HG03520 (cell line): ENCODE measurements at regions not wholly inside any gene's neighbourhood (a gene's known extent, or its start where the extent isn't known, plus 50 kb on each side); places are given as distances from the start of the nearest gene placed in this dataset.
"Not testable (repeated sequence)": the region's sequence is repeated elsewhere in the genome, so short reads cannot be mapped to it uniquely, and the experiment has no call there.

Source experiments
- ATAC-seq: cut with Tn5 transposase; IDR thresholded peaks from one replicate; pipeline ENCODE4 v1.9.1; 2021; ENCODE audit warnings: mild to moderate bottlenecking, moderate library complexity; ENCODE audit not compliant: unreplicated experiment

DNA sequence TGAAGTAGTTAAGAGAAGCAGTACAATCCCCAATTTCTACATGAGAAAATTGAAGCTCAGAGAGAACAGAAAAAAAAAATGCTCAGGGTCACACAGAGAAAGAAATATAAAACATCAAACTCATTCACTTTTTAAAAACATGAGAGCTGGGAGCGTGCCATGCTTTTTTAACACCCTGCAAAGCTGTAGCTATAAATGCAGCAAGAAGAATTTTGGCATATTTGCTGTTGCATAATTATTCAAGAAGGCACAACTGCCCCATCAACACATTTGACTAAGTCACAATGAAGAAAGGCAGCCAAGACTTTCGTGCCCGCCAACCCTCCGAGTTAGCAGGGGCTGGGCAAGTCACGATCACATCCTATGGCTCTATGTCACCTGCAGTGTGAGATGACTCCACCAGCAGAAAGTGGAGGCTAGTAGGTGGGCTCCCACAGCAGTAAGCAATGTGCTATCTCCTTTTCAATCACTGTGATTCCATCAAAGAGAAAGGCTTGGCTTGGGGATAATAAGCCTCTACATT lies 214.8 kb downstream of the DHX15 start:
- ATAC-seq: no peak

DNA sequence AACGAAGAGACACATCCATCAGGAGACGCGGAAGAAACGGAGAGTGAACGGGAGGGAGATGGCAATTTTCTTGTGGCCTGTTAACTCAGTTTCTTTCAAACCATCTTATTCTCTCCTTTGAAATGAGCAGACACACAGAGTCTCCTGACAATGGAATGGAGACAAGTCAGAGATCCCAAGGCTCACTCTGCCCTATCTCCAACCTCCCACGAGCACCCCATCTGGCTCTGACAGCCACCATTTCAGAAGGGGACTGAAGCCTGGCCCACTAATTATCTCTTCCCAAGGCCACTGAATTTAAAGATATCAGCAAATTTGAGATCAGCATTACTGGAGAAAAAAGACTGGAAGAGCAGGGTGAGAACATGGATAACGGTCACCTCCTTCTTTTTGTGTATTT lies 215.6 kb downstream of the DHX15 start:
- no peak for ATAC-seq

DNA sequence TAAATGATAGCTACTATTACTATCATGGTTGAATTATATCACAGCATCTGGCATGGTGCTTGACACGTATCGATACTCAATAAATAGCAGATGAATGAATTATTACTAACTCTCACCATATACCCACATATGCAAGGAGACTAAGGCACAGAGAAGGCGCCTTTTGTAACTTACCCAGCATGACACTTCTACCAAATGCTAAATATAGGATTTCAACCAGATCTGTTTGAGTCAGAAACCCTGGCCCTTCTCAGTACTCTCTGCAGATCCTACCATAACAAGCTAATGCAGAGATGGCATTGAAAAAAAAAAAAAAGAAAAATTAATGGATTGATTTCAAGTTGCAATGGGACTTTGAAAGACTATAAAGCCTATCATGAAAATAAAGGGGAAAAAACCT lies 219.5 kb downstream of the DHX15 start:
- no peak for ATAC-seq

DNA sequence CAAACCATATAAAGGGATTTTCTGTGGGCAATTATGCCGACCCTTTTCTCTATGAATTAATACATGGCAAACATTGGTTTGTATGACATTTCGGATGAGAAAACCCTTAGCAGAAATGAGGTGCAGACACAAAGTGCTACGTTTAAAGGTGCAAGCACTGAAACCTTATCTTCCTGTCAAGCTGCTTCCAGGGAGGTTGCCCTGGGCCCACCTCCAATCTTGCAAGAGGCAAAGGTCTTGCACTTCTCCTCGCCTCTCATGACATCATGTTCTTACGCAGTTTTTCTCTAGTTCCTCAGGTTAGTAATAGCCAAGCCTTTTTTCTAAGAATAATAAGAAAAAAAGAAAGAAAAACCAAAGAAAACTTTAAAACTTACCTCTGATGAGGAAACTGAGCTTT lies 220.1 kb downstream of the DHX15 start:
- no peak for ATAC-seq

DNA sequence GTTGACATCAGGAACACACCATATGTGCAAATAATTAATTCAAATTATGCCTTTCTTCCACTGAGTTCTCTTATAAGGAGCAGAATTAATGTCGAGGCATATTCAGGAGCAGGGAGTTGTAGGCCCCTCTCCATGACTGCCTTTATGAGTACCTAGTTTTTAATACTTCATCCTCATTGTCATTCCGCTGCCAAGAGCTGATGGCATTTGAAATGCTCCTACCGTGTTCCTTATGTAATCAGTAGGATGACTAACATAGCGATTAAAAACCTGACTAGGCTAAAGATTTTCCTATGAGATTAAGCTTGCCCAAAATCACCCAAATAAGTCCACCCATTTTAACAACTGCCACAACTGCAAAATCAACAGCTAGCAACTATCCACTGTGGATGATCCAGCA lies 220.6 kb downstream of the DHX15 start:
- no peak for ATAC-seq

DNA sequence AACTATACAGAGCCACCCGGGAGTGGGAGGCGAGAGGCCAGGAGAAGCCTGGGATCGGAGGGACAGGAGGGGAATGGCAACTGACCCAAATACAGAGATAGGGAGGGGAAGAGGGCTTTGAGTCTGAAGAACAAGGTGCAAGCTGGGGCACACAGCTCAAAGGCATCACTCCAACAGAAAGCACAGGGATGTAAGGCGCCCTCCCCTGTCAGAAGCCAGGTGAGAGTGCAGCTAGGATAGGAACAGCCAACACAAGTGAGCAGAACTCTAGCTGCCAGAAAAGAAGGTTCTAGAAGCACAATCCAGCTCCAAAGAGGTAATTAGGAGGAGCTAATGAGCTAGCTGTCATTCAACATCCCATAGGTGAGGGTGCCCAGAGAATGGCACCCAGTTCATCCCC lies 232.2 kb downstream of the DHX15 start:
- no peak for ATAC-seq

DNA sequence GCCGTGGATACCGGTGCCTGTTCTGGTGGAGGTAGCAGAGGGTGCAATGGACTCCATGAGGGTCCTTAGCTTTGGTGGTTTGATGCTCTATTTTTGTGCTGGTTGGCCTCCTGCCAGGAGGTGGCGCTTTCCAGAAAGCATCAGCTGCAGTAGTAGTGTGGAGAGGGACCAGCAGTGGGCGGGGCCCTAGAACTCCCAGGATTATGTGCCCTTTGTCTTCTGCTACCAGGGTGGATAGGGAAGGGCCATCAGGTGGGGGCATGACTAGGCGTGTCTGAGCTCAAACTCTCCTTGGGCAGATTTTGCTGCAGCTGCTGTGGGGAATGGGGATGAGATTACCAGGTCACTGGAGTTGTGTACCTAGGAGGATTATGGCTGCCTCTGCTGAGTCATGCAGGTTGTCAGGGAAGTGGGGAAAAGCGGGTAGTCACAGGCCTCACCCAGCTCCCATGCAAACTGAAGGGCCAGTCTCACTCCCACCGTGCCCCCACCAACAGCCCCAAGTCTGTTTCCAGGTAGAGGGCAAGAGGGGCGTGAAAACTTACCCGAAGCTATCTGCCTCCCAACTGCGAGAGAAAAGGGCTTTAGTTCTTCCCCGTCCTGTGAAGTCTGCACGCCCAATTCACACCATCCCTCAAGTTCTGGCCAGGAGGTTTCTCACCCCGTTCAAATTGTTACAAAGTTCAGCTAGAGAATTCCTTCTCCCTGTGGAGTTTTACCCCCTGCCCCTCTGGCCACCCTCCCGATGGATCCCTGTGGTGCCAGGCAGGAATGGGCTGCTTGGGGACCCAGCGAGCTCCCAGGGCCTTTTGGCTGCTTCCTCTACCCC lies 235.0 kb downstream of the DHX15 start:
- not testable (repeated sequence) for ATAC-seq

DNA sequence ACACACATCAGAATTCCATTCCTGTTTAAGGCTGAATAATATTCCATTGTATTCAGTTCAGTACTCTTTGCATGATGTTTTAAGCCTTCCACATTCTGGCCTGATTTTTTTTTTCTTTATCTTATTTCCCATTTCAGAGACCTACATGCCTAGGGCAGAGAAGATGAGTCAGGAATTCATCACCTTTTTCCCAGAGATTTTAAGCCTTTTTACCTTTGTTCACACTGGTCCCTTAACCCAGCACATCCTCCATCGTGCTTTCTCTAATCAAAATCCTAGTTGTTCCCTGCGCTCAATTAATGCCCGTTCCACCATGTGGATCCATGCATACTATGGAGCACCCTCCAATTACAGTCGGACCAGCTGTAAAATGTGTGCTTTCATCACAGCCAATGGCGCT lies 245.1 kb downstream of the DHX15 start:
- ATAC-seq: no peak

DNA sequence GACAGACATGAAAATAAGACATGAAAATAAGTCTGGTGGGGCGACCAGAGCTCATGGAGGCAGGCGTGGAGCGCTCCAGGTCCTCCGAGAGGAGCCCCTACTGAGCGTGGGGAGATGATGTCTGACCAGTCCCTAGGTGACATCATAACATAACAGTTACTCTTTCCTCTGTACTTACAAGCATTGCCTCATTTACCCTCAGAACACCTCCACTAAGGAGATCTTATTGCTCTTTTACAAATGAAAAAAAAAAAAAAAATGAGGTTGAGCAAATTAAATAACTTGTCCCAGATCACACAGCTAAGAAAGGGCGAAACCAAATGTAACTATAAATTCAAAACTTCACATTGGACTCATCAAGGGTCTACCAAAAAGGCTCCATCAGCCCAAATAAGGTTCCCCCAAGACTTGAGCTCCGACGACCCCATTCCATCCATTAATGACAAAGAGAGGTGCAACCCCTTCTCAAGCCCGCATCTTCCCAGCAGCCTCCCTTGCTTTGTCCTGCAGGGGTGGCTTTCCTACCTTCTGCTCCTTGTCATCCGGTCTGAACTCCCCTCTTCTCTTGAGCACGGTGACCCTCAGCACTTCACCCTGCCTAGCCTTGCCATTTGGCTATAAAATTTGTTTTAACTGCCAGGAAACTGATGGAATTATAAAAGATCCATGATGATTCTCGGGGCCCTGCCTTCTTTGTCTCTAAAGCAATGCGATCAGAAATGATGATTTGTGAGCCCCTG lies 246.7 kb downstream of the DHX15 start:
- no peak for ATAC-seq

DNA sequence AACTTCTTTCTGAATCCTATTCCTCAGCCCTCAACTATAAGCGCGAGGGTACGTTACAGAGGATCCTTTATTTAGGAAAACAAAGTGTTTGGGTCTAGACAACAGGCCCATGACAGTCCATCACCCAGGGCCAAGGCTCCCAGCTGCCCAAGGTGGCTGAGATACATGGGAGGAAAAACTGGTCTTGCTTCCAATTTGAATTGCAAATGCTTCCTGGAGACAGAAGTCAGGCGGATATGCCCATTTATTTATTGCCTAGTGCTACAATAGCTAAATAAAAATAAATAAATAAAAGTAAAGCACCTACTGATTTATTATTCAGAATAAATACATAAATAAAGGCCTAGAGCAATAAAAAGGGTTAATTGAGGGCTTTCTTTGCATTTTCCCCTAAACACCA lies 248.7 kb downstream of the DHX15 start:
- ATAC-seq: no peak

DNA sequence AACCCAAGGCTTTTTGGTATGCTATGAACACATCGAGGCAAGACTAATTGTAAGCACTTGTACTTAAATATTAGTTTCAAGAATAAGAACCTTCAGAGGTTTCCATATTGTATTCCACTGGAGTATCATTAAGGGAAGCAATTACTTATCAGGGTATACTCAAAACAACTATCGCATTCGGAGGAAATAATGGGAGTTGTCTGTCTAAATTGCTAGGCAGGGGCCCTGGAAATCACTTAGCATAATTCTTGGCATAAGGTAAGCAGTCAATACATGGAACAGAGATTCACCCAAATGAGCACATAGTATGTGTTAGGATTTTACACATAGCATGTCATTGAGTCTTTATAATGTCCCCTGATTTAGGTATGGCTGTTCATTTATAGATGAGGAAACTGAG lies 249.4 kb downstream of the DHX15 start:
- no peak for ATAC-seq

DNA sequence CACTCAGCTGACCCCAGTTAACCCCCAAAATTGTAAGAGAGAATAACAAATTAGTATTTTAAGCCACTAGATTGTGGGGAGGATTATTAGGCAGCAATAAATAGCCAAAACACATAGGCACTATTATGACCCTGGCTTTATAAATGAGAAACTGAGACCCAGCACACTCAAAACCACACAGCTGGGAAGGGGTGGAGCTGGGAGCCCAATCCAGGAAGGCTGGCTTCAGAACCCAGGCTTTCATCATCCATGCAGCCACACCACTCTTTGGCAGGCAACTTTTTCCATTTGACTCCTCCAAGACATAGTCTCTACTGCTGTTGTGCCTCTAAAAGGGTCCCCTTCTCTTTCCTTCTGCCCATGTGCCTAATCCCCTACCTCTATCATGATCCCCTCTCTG lies 253.8 kb downstream of the DHX15 start:
- no peak for ATAC-seq

DNA sequence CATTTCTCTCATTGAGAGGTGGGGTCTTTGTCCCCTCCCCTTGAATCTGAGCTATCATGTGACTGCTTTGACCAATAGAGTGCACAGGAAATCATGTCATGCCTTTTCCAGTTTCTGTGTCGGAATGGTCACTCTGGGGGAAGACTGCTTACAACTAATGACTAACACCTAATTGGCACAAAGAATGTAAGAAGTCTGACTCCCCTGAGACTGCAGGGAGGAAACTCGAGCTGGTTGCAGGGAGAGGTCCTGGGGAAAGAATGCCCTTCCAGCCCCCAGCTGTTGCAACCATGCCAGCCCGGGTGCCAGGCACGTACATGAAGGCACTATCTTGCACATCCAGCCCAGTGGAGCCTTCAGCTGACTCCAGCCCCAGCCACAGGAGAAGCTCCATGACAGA lies 254.2 kb downstream of the DHX15 start:
- ATAC-seq: no peak

DNA sequence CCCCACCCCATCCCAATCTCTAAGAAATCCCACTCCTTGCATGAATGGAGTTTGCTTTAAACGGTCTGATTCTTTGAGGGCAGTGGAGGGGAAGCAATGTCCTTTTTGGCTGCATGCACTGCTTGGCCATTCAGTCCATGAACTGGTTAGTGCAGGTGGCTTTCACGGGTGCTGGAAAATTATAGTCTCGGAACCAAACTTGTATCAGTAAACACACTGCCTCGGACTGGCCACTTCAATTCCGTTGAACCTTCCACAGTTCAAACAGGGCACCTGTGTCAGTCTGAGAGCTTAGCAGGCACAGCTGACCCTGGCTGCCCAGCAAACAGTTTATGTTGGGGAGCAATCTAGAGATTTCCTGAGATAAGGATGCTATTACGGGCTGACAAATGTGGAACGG lies 255.6 kb downstream of the DHX15 start:
- no peak for ATAC-seq

DNA sequence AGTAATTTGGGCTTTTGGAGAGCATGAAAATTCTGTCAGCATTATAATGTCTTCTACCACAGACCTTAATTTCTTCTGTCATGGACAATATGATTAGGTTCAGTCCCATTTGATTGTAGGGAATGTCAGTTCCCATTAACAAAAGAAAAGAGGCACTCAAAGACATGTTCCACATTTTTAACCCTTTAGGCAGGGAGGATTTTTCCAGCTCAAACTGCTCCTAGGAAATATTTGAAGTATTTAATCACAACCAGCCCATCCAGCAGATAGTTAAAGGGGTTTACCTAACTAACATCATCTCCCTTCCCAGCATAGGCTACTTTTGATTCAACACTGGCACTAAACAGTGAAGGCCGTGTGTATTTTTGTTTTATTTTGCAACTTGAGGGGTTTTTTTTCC lies 256.0 kb downstream of the DHX15 start:
- ATAC-seq: no peak

DNA sequence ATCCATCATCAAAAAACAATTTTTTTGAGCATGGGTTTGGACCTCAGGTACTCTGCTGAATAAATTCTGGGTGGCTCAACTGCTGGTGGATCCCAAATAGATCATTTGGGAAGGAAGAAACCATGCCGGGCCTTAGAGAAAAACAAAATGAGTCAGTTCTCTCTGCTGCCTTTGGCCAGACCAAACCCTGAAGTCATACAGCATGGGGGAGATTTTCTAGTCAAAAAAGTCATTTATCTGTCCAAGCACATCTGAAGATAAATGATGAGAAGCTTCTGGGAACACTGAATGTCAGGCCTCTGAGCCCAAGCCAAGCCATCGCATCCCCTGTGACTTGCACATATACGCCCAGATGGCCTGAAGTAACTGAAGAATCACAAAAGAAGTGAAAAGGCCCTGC lies 261.4 kb downstream of the DHX15 start:
- no peak for ATAC-seq

DNA sequence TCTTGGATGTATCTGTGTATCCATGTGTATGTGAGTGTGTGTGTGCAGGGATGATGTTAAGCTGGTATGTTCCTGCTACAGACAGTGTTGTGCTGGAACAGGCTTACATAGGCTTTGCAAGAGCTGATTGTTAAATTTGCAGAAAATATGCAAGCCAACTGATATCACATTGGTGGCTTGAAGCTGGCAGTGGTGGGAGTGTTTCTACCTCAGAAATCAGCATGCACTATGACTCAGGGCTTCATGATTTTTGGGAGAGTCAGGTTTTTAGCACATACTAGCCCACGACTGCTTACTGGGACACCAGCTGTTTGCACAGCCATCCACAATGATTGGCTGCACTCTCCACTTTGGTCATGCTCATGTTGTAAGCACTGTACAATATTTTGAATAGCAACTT lies 261.8 kb downstream of the DHX15 start:
- no peak for ATAC-seq

DNA sequence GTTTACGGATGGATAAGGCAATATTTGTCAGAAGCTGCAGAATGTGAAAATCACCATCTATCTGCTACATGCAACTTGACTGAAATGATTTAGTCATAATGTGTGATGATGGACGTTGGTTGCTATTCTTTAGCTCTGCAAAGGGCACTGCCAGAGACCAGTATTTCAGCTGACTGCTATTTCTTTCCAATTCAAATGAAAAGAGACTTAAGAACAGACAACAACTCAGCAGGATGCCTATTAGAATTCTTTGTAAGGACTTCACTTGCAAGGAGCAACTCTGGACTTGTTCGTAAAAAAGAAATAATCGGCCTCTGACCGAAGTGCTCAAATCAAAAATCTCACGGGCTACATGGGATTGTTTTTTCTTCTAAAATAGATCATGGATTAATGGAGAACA lies 262.7 kb downstream of the DHX15 start:
- ATAC-seq: no peak

DNA sequence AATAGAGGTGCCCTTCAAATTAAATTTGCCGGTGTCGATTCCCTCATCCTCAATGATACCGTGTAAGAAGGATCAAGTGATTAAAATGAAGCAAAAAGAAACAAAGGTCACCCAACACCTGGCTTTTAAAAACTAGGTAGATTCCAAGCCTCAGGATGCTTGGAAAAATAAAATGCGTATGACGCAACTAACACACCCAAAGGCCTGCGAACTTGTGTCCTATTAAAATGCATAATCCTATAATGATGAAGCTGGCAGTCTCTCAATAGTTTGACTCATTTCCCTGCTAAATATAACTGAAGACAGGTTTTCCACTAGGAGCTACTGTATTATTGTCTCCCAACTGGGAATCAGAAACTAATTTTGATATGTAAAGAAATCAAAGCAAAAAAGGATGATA lies 263.2 kb downstream of the DHX15 start:
- no peak for ATAC-seq

DNA sequence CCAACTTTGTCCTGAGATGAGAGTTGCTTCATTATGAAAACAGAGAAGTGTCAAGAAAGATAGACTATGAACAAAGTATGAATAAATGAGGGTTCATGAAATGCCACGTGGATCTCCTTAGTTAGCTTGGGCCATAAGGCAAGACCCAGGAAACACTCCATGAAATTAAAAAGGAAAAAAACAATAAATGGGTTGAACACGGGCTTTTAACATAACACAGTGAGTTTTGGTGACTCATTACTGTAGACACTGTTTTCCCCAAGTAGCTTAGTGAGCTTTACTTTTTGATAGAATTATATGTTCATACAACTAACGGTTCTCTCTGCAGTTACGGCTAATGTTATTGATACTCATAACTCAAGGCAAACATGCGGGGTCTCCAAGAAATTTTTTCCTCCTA lies 265.0 kb downstream of the DHX15 start:
- ATAC-seq: no peak

DNA sequence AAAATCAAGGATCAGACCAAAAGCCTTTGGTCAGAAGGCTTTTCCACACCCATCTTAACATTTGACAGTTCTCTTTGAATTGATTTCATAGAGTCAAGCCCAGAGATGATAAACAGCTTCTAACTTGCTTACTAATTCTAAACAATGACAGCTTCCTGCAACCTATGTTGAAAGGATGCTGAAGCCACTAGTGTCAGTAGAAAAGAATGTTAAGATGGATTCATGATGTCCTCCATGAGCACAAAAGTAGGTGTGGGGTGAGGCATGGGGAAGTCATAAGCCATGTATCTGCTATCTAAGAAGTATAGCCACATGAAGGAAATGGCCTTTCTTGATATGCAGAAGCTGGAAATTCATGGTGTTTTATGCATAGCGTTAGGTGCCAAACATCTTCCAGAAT lies 269.3 kb downstream of the DHX15 start:
- ATAC-seq: no peak

DNA sequence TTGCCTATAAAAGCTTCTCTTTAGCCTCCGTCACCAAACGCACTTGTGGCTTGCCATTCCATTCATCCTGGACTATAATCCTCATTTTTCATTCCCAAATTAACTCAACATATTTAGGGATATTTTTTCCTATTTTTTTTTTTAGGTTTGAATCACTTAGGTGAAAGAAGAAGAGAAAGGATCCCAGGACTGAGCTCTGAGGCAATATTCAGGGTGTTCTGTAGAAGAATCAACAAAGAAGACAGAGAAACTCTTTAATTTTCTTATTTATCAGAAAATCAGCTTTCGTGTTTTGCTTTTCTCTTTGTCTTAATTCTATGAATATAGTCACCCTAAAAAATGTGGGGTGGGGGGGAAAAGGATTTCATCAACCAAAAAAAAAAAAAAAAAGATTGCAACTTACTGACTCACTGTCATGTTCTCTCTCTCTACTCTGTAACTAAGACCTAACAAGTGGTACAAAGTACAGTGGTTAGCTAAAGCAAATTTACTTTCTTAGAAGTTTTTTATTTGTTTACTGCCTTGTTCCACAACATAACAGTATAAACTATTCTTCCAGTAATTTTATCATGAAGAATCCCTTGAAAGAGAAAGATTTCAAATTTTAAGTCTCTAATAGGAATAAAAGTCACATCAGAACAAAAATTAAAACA lies 272.0 kb downstream of the DHX15 start:
- no peak for ATAC-seq
